Caco-2 (cell line): ENCODE measurements at regions not wholly inside any gene's neighbourhood (a gene's known extent, or its start where the extent isn't known, plus 50 kb on each side); places are given as distances from the start of the nearest gene placed in this dataset.

Experiments
- BruUV-seq: library from RNA; stranded (reverse); fragments of 400-500 nt; replicated peaks from 2 replicates; lab custom pipeline; 2021; lab: Mats Ljungman, UMichigan
- CTCF ChIA-PET: fragments of 300-600 bp; sonication (Branson Sonifier 250); formaldehyde crosslinking; loops from one replicate; lab custom pipeline; 2022; ENCODE audit warnings: antibody characterized with exemption; lab: Charles Lee
- POLR2A ChIA-PET: fragments of 300-600 bp; sonication (Branson Sonifier 250); formaldehyde crosslinking; loops from one replicate; lab custom pipeline; 2022; ENCODE audit warnings: antibody characterized with exemption; lab: Charles Lee
- DNase-seq, 2 experiments: peaks; one replicate each; pipeline versions ENCODE4 v3.0.0 to v3.0.0-alpha.2; 2020 to 2022
- H3K27me3 ChIP-seq: replicated peaks from 2 replicates; pipeline ENCODE4 v1.6.0; 2011; ENCODE audit warnings: low read length; ENCODE audit not compliant: control insufficient read depth, insufficient read depth
- H3K36me3 ChIP-seq: 2 replicates; pipeline ENCODE4 v1.5.1; 2011; ENCODE audit warnings: low read length; ENCODE audit not compliant: control insufficient read depth, insufficient read depth
- H3K4me1 ChIP-seq: fragments of 250-450 bp; sonication (Bioruptor Pico); 2 replicates; pipeline ENCODE4 v1.5.1; 2020; ENCODE audit warnings: mild to moderate bottlenecking
- H3K4me3 ChIP-seq: 2 replicates; pipeline ENCODE4 v1.5.1; 2011; ENCODE audit warnings: low read depth, mild to moderate bottlenecking, control low read depth, low read length
- H3K9me3 ChIP-seq: fragments of 250-450 bp; sonication (Bioruptor Pico); 2 replicates; pipeline ENCODE4 v1.5.1; 2020; ENCODE audit warnings: mild to moderate bottlenecking, moderate library complexity
- H3K27ac Mint-ChIP-seq: one replicate; pipeline ENCODE4 v1.8.0; 2022; ENCODE audit warnings: mixed read lengths; ENCODE audit not compliant: unreplicated experiment
- H3K27me3 Mint-ChIP-seq: one replicate; pipeline ENCODE4 v1.8.0; 2022; ENCODE audit warnings: mixed read lengths; ENCODE audit not compliant: insufficient read depth, unreplicated experiment
- H3K36me3 Mint-ChIP-seq: one replicate; pipeline ENCODE4 v1.8.0; 2022; ENCODE audit warnings: mild to moderate bottlenecking, mixed read lengths; ENCODE audit not compliant: insufficient read depth, unreplicated experiment
- H3K4me1 Mint-ChIP-seq: one replicate; pipeline ENCODE4 v1.8.0; 2022; ENCODE audit warnings: low read depth, mixed read lengths; ENCODE audit not compliant: unreplicated experiment
- H3K4me3 Mint-ChIP-seq: one replicate; pipeline ENCODE4 v1.8.0; 2022; ENCODE audit warnings: mild to moderate bottlenecking, moderate library complexity, mixed read lengths; ENCODE audit not compliant: unreplicated experiment
- H3K9me3 Mint-ChIP-seq: one replicate; pipeline ENCODE4 v1.8.0; 2022; ENCODE audit warnings: mixed read lengths; ENCODE audit not compliant: unreplicated experiment
- CTCF ChIP-seq, 2 experiments: fragments of 200-600 bp in 1 of 2; IDR thresholded peaks; 1 replicate in 1 of 2; 2 replicates in 1 of 2; pipeline versions ENCODE4 v1.5.1 to v1.8.0; 2011 to 2022; ENCODE audit warnings: antibody characterized with exemption in 1 of 2, control low read depth in 1 of 2, inconsistent platforms in 1 of 2, low read depth in 1 of 2, low read length in 1 of 2, mild to moderate bottlenecking in 1 of 2, moderate library complexity in 1 of 2; ENCODE audit not compliant: insufficient read depth in 1 of 2, severe bottlenecking in 1 of 2, unreplicated experiment in 1 of 2
- intact Hi-C: fragments of 100-400 bp; cut with micrococcal nuclease; formaldehyde crosslinking; loops from one replicate; pipeline ENCODE4 v1.10.0; 2022; ENCODE audit not compliant: unreplicated experiment

GRCh38 chr5:108649106-108649505, 98.6 kb upstream of the FER start:
- Mint-ChIP-seq H3K27me3 (peaks cover 3% of the 10 kb centered on the region), H3K4me1 (no peaks in the 10 kb centered on the region), H3K36me3 (no peaks in the 10 kb centered on the region), H3K9me3 (peaks cover 10% of the 10 kb centered on the region), H3K27ac (no peak overlapping the region), H3K4me3 (no peak overlapping the region)
- H3K27me3 ChIP-seq = no peaks in the 10 kb centered on the region
- CTCF ChIA-PET = no interaction called here
- POLR2A ChIA-PET = no interaction called here
- BruUV-seq = no TSS peak
- H3K36me3 ChIP-seq = no peaks in the 10 kb centered on the region
- intact Hi-C loops = no loop called here
- TF ChIP-seq CTCF (IDR thresholded peaks at IDR 0.05; ENCODE audit: insufficient read depth in 1 of 2, low read depth in 1 of 2, low read length in 1 of 2, severe bottlenecking in 1 of 2, unreplicated experiment in 1 of 2) = no peak
- no peak overlapping the region for H3K4me3 ChIP-seq
- H3K4me1 ChIP-seq = no peaks in the 10 kb centered on the region
- no peak for DNase-seq
- H3K9me3 ChIP-seq = no peaks in the 10 kb centered on the region

- POLR2A ChIA-PET = interaction anchor here (0.5 kb wide), 1 partner anchor 58 kb away, joined by 4 read pairs; no protein-coding TSS in a partner anchor
- Histone ChIP-seq H3K36me3 (no peaks in the 10 kb centered on the region), H3K9me3 (no peaks in the 10 kb centered on the region), H3K27me3 (no peaks in the 10 kb centered on the region), H3K4me1 (no peaks in the 10 kb centered on the region), H3K4me3 (peak overlapping the region; percentile 19; the same call in 1 of the 2 replicates)
- no TSS peak for BruUV-seq
- CTCF ChIA-PET = interaction anchor here (0.5 to 1.5 kb wide), 11 partner anchors 9 to 1046 kb away, joined by 3 to 8 read pairs (median 3); partner anchors contain the start of gene PJA2
- Mint-ChIP-seq H3K36me3 (no peaks in the 10 kb centered on the region), H3K4me3 (peak overlapping the region; percentile 52), H3K9me3 (peaks cover 9% of the 10 kb centered on the region), H3K27ac (peak overlapping the region; percentile 3), H3K27me3 (no peaks in the 10 kb centered on the region), H3K4me1 (peaks cover 11% of the 10 kb centered on the region)
- peak; percentile 88 to 94 for TF ChIP-seq CTCF (IDR thresholded peaks at IDR 0.05; ENCODE audit: insufficient read depth in 1 of 2, low read depth in 1 of 2, low read length in 1 of 2, severe bottlenecking in 1 of 2, unreplicated experiment in 1 of 2)
- peak; percentile 79 for DNase-seq
- intact Hi-C loops = loop anchor here (1.0 to 5.0 kb wide), 8 partner anchors 40 to 1047 kb away; partner anchors contain the start of genes FER and MAN2A1
Observed at GRCh38 chr5:108642170-108642906, 105.4 kb upstream of the FER start.

GRCh38 chr5:108641596-108641995, 106.1 kb upstream of the FER start:
- Mint-ChIP-seq H3K4me1 (peaks cover 11% of the 10 kb centered on the region), H3K4me3 (no peak overlapping the region), H3K27me3 (no peaks in the 10 kb centered on the region), H3K36me3 (no peaks in the 10 kb centered on the region), H3K9me3 (peaks cover 1% of the 10 kb centered on the region), H3K27ac (peak overlapping the region; percentile 3)
- Histone ChIP-seq H3K36me3 (no peaks in the 10 kb centered on the region), H3K27me3 (no peaks in the 10 kb centered on the region), H3K4me1 (no peaks in the 10 kb centered on the region), H3K4me3 (no peak overlapping the region), H3K9me3 (no peaks in the 10 kb centered on the region)
- no peak for TF ChIP-seq CTCF (IDR thresholded peaks at IDR 0.05; ENCODE audit: insufficient read depth in 1 of 2, low read depth in 1 of 2, low read length in 1 of 2, severe bottlenecking in 1 of 2, unreplicated experiment in 1 of 2)
- no TSS peak for BruUV-seq
- intact Hi-C loops = loop anchor here (5.0 kb wide), 2 partner anchors 41 to 106 kb away; partner anchors contain the start of gene FER
- ChIA-PET CTCF (interaction anchor here (0.5 to 1.5 kb wide), 9 partner anchors 8 to 768 kb away, joined by 3 to 8 read pairs (median 4); partner anchors contain the start of gene PJA2), POLR2A (no interaction called here)
- DNase-seq = no peak
